ENCODE measurements at regions not wholly inside any gene's neighbourhood (a gene's known extent, or its start where the extent isn't known, plus 50 kb on each side); places are given as distances from the start of the nearest gene placed in this dataset.
"Not testable (repeated sequence)": the region's sequence is repeated elsewhere in the genome, so short reads cannot be mapped to it uniquely, and the experiment has no call there.

DNA sequence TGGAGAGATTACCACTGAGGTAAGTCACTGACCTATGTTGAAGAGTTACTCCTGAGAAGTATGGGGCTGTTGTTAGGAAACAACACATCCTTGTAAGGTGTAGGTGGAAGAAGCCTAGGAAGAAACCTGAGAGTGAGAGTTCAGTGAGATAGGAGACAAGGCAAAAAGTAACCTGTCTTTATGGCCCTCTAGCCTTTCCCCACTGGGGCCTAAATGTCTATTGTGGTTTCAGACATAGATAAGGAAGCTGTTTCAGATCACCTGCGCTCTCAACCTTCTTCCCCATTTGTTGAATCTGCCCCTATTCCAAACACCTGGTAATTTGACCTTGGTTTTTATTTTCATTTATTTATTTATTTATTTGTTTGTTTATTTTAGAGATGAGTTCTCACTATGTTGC lies 397.1 kb upstream of the RORB start:
- WGBS (ENCODE audit: low lambda C conversion rate): 24% methylated on average over 1 of the region's 1 CpG
- no peaks in the 10 kb centered on the region for H3K9me2 ChIP-seq
- H3K4me2 ChIP-seq: no peak overlapping the region
- H3K9ac ChIP-seq: no peak overlapping the region
- H3F3A ChIP-seq (replicated peaks; ENCODE audit: insufficient read depth): no peaks in the 10 kb centered on the region
- H3K27me3 ChIP-seq (ENCODE audit: insufficient read depth): no peaks in the 10 kb centered on the region
- no peak overlapping the region for H2AFZ ChIP-seq (ENCODE audit: low read depth)
- DNase-seq: no peak
- POLR2A ChIA-PET: no interaction called here
- CTCF ChIA-PET: no interaction called here
- no peaks in the 10 kb centered on the region for H3K4me1 ChIP-seq (ENCODE audit: control insufficient read depth in 1 of 2, insufficient read depth in 2 of 2, low read depth in 1 of 2, low read length in 1 of 2)
- H3K4me3 ChIP-seq (ENCODE audit: low read depth in 2 of 2, low read length in 1 of 2): no peak overlapping the region
- H3K79me2 ChIP-seq (ENCODE audit: insufficient read depth): no peaks in the 10 kb centered on the region
- no peak for TF ChIP-seq MAX (IDR thresholded peaks at IDR 0.05; ENCODE audit: low read depth)
- no peak for TF ChIP-seq NRF1 (IDR thresholded peaks at IDR 0.05; ENCODE audit: low read depth, low read length)
- no peak for TF ChIP-seq RCOR1 (IDR thresholded peaks at IDR 0.05; ENCODE audit: low read length)
- TF ChIP-seq RAD21 (IDR thresholded peaks at IDR 0.05; ENCODE audit: low read length): no peak
- TF ChIP-seq JUND (IDR thresholded peaks at IDR 0.05): no peak
- no peaks in the 10 kb centered on the region for H3K36me3 ChIP-seq (replicated peaks in 1 of 2; ENCODE audit: control insufficient read depth in 1 of 2, insufficient read depth in 2 of 2, low read length in 1 of 2)
- H3K9me3 ChIP-seq: no peaks in the 10 kb centered on the region
- no peaks in the 10 kb centered on the region for H4K20me1 ChIP-seq (ENCODE audit: insufficient read depth)
- no peak overlapping the region for H3K27ac ChIP-seq (ENCODE audit: low read depth in 2 of 2, low read length in 1 of 2)

GRCh38 chr9:74102148-74102547 lies 395.0 kb upstream of the RORB start:
- H3K9me3 ChIP-seq; H3K27me3 ChIP-seq (ENCODE audit: insufficient read depth); H3K4me1 ChIP-seq (ENCODE audit: control insufficient read depth in 1 of 2, insufficient read depth in 2 of 2, low read depth in 1 of 2, low read length in 1 of 2); H3K9me2 ChIP-seq; H4K20me1 ChIP-seq (ENCODE audit: insufficient read depth); H3K4me3 ChIP-seq (ENCODE audit: low read depth in 2 of 2, low read length in 1 of 2); H3K4me2 ChIP-seq; H2AFZ ChIP-seq (ENCODE audit: low read depth); CTCF ChIA-PET; H3K79me2 ChIP-seq (ENCODE audit: insufficient read depth); H3F3A ChIP-seq (replicated peaks; ENCODE audit: insufficient read depth); H3K27ac ChIP-seq (ENCODE audit: low read depth in 2 of 2, low read length in 1 of 2); H3K9ac ChIP-seq; H3K36me3 ChIP-seq (replicated peaks in 1 of 2; ENCODE audit: control insufficient read depth in 1 of 2, insufficient read depth in 2 of 2, low read length in 1 of 2); POLR2A ChIA-PET; DNase-seq: not testable (repeated sequence)
- 12% methylated on average over 1 of the region's 1 CpG for WGBS (ENCODE audit: low lambda C conversion rate)

DNA sequence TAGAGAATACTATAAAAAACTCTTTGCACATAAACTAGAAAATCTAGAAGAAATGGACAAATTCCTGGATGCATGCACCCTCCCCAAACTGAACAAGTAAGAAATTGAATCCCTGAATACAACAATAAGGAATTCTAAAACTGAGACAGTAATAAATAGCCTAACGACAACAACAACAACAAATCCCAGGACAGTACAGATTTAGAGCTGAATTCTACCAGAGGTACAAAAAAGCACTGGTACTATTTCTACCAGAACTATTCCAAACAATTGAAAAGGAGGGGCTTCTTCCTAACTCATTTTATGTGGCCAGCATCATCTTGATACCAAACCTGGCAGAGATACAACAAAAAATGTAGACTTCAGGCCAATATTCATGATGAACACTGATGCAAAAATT lies 394.4 kb upstream of the RORB start:
- Histone ChIP-seq H3K27me3 (ENCODE audit: insufficient read depth) (no peaks in the 10 kb centered on the region), H3K79me2 (ENCODE audit: insufficient read depth) (no peaks in the 10 kb centered on the region), H3K4me2 (no peak overlapping the region), H3K9me2 (no peaks in the 10 kb centered on the region), H3K27ac (ENCODE audit: low read depth in 2 of 2, low read length in 1 of 2) (no peak overlapping the region), H4K20me1 (ENCODE audit: insufficient read depth) (no peaks in the 10 kb centered on the region), H3K36me3 (replicated peaks in 1 of 2; ENCODE audit: control insufficient read depth in 1 of 2, insufficient read depth in 2 of 2, low read length in 1 of 2) (no peaks in the 10 kb centered on the region), H3K4me3 (ENCODE audit: low read depth in 2 of 2, low read length in 1 of 2) (no peak overlapping the region), H3K9me3 (no peaks in the 10 kb centered on the region), H3F3A (replicated peaks; ENCODE audit: insufficient read depth) (no peaks in the 10 kb centered on the region), H2AFZ (ENCODE audit: low read depth) (no peak overlapping the region), H3K4me1 (ENCODE audit: control insufficient read depth in 1 of 2, insufficient read depth in 2 of 2, low read depth in 1 of 2, low read length in 1 of 2) (no peaks in the 10 kb centered on the region), H3K9ac (no peak overlapping the region)
- 28% methylated on average over 1 of the region's 1 CpG for WGBS (ENCODE audit: low lambda C conversion rate)
- DNase-seq: no peak
- ChIA-PET POLR2A (no interaction called here), CTCF (no interaction called here)
- TF ChIP-seq CHD2 (IDR thresholded peaks at IDR 0.05; ENCODE audit: low read length, partially characterized antibody): no peak
- TF ChIP-seq, protein P1, sequence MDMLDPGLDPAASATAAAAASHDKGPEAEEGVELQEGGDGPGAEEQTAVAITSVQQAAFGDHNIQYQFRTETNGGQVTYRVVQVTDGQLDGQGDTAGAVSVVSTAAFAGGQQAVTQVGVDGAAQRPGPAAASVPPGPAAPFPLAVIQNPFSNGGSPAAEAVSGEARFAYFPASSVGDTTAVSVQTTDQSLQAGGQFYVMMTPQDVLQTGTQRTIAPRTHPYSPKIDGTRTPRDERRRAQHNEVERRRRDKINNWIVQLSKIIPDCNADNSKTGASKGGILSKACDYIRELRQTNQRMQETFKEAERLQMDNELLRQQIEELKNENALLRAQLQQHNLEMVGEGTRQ (IDR thresholded peaks at IDR 0.05; ENCODE audit: borderline replicate concordance, low read depth, low read length): no peak
- TF ChIP-seq ZBTB33 (IDR thresholded peaks at IDR 0.05; ENCODE audit: borderline replicate concordance, low read depth): no peak

All from SK-N-SH (cell line).